ENCODE measurements at regions not wholly inside any gene's neighbourhood (a gene's known extent, or its start where the extent isn't known, plus 50 kb on each side); places are given as distances from the start of the nearest gene placed in this dataset.
A peak's percentile ranks its signal among the peaks of the same experiment; 100 is the strongest.
"Not testable (repeated sequence)": the region's sequence is repeated elsewhere in the genome, so short reads cannot be mapped to it uniquely, and the experiment has no call there.

- no peak for DNase-seq (ENCODE audit: low spot score)
These were observed 292.1 kb upstream of the NRXN1 start for GRCh38 chr2:51324051-51324450.

- DNase-seq (ENCODE audit: low spot score), result no peak
These were observed 290.7 kb upstream of the NRXN1 start for GRCh38 chr2:51322613-51323012.

DNA sequence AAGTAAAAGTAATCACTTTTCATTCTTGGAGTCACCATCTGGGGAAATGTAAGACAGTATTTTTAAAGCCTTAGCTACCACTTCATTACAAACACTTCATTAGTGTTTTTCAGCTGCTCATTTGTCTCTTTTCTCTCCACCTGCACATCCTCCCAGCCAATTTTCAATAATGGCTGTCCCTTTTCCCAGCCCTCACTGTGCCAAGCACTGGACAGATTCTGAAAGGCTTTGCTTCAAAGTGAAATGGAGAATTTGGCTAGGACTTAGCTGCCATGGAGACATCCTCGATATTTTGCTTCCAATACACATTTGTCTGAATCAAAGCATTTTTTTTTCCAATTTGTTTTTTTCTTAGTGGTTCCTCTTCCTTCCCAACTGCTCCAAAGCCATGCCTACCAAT is 272.4 kb upstream of the NRXN1 start:
- no peak for DNase-seq (ENCODE audit: low spot score)

GRCh38 chr2:51301381-51301780 is 269.4 kb upstream of the NRXN1 start:
- no peak for DNase-seq (ENCODE audit: low spot score)

- no peak for DNase-seq (ENCODE audit: low spot score)
These were observed 267.4 kb upstream of the NRXN1 start for GRCh38 chr2:51299370-51299769.

GRCh38 chr2:51297488-51297887 is 265.6 kb upstream of the NRXN1 start:
- DNase-seq (ENCODE audit: low spot score), result no peak

DNA sequence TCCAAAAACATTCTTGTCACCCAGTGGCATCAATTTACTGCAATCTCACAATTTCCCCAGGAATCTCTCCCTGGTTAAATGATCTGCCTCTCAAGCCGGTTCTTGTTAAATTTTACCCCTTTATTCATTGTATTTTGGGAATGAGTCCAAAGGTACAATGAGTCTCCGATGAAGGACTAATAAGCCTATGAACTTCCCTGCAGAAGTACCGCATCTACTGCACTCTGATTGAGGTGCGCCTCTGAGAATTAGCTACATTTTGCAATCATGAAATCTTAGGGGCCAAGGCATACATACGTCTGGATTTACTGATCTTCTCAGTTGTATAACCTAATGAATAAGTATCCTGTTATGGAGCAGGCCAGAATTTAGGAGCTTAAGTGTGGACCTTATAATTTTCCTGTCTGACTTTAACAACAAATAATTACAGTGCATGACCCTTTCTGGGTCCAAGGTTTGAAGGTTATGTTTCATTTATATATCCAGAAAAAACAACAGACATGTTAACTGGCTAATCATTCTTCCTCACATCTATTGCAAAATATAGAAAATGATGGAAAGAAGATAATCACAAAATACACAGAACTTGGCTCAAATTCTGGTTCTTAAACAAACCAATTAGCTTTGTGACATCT is 261.8 kb upstream of the NRXN1 start:
- DNase-seq (ENCODE audit: low spot score), result no peak

GRCh38 chr2:51291762-51292551 is 260.0 kb upstream of the NRXN1 start:
- no peak for DNase-seq (ENCODE audit: low spot score)

DNA sequence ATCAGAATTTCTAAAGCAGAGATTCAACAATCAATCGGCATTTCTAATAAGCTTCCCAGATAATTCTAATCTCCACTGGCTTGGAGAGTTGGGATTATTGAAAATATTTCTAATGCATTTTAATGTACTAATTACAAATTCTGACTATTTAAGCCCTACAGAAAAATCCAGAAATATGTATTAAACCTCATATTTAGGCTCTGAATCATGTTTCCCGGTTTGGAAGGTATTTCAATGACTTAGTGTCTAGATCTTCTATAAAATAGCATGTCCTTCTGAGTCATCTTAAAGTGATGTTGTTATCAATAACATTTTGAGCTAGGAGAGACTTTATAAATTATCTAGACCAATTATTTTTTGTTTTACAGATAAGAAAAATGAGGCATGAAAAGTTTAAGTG is 258.8 kb upstream of the NRXN1 start:
- DNase-seq (ENCODE audit: low spot score), result peak; percentile 2

DNA sequence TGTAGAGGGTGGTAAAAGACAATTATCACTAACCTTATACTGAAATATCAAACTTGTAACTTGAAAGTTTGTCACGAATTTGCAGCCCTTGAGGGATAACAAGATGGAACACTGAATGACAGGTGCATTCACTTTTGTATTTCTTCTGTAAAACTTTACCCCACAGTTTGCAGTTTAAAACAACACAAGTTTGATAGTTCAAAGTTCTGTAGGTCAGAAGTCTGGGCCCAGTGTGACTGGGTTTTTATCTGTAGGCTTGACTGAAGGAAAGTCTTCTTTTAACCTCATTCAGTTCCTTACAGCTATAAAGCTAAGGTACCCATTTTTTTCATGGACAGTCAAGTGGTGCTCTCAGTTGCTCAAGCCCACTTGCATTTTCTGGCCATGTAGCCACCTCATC is 257.1 kb upstream of the NRXN1 start:
- no peak for DNase-seq (ENCODE audit: low spot score)

DNA sequence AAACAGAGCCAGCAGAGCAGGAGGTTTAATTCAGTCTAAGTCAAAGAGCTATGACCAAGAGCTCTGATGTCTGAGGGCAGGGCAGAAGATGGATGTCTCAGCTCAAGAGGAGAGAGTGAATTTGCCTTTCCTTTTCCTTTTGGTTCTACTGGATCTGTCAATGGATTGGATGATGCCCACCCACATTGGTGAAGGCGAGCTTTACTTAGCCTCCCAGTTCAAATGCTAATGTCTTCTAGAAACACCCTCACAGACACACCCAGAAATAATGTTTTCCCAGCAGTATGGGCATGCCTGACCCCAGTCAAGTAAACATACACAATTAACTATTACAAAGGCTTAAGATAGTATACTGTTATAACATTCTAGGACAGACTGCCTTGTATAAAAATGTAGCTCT is 236.3 kb upstream of the NRXN1 start:
- DNase-seq (ENCODE audit: low spot score), result no peak

DNA sequence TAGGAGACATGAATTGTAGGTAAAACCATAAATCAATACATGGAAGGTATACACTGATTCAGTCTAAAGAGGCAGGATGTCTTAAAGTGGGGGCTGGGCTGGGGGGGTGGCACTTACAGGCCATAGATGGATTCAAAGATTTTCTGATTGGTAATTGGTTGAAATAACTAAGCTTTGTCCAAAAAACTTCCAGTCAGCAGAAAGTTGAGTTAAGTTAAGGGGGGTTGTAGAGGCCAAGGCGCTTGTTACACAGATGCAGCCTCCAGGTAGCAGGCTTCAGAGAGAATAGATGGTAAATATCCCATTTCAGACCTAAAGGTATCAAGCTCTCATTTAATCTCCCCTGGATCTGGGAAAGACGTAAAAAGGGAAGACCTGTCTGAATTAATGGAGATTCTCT is 233.6 kb upstream of the NRXN1 start:
- no peak for DNase-seq (ENCODE audit: low spot score)

DNA sequence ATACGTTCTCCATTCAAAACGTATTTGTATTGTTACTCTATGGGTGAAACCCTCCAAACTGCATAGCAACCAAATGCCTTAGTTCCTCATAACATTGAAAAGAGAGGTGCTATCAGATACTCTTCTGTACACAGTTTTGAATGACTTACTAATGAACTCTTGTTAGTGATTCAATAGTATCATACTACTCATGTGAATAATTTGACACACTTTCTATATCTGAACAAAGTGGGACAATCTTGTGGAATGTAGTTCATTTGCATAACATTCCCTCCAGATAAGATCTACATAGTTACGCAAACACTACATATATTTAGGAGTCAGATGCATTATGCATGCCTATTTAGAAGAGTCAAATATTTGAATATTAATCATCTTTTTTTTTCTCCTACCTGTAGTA is 232.0 kb upstream of the NRXN1 start:
- no peak for DNase-seq (ENCODE audit: low spot score)

DNA sequence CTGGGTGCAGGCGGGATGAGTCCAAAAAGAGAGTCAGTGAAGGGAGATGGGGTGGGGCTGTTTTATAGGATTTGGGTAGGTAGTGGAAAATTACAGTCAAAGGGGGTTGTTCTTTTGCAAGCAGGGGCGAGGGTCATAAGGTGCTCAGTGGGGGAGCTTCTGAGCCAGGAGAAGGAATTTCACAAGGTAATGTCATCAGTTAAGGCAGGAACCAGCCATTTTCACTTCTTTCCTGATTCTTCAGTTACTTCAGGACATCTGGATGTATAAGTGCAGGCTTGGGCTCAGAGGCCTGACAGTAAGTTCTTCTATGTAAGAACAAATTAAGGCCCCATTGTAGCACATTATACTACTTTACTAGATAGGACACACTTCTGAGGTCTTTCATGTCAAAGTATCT is 231.2 kb upstream of the NRXN1 start:
- DNase-seq (ENCODE audit: low spot score), result not testable (repeated sequence)

DNA sequence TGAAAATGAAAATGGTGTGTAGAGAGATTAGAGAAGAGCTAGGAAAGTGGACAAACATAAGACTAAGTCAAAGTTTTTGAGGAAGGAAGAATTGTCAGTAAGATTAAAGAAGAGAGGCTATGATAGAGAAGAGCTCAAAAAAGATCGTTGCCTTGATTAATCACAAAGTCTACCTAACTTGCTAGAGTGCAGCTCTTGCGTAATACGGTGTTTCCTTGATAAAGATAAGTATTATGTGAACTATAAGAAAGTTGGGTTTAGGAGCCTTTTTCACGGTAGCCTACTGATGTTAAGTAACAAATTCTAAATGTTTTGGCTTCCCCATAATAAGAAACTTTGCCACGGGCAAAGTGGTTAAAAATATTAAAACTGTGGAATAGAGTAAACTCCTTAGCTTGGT is 226.4 kb upstream of the NRXN1 start:
- DNase-seq (ENCODE audit: low spot score), result no peak

- no peak for DNase-seq (ENCODE audit: low spot score)
These were observed 224.8 kb upstream of the NRXN1 start for GRCh38 chr2:51256736-51257135.

GRCh38 chr2:51251356-51251755 is 219.4 kb upstream of the NRXN1 start:
- no peak for DNase-seq (ENCODE audit: low spot score)

DNA sequence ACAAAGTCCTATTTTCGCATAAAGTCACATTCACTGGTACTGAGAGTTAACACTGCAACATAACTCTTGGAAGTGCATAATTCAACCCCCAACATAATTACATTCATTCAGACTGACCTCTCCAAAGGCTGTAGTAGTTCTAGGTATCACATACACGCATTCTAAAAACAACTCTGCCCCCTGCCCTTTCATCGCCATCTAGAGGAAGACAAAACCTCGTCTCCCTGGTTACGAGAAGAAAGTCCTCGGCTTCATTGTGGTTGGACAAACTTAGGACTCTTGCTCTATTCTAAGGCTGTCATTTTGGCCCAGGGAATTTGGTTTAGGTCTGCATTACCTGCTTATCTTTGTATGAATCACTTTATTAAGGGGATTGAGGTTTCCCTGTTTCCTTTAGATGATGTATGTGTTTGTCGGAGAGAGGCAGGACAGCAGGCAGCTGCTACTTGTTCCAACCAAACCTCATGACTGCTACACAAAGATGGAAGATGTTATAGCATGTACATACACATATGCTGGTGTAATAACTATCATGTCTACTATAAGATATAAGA is 215.4 kb upstream of the NRXN1 start:
- no peak for DNase-seq (ENCODE audit: low spot score)

GRCh38 chr2:51243892-51244535 is 212.1 kb upstream of the NRXN1 start:
- DNase-seq (ENCODE audit: low spot score), result no peak

- no peak for DNase-seq (ENCODE audit: low spot score)
These were observed 205.8 kb upstream of the NRXN1 start for GRCh38 chr2:51237626-51238271.

DNA sequence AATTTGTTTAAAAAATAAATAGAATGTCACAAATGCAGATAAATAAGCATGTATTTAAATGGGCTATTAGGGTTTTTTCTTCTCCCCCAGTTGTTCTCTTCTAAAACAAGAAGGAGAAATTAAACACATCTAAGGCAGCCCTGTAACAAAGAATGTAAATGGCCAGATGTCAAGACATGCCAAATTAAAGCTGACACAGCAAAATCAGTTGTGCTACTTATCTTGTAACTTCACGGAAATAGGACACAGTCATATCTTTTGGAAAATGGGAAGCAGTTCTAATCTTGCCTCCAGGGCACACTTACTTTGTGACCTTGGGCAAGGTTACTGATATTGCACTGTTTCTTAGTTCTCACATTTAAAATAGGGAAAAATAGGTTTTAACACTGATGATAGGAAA is 200.1 kb upstream of the NRXN1 start:
- DNase-seq (ENCODE audit: low spot score), result no peak

DNA sequence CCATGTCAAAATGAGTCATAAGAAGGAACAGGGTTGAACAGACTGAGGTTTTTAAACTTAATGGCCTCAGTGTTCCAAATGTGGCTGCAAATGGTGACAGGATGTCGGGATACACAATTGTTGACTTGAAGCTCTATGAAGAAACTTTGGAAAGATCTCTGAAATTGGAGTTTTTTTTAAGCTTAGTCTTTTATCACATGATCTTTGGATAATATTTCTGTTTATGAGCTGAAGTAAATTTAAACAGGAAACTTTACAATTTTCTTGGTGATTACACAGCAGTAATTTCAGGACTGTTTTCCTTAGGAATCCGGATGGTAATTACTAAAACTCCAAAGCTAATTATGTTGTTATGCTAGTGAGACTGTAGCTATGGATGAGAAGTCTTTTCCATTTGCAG is 199.1 kb upstream of the NRXN1 start:
- no peak for DNase-seq (ENCODE audit: low spot score)

DNA sequence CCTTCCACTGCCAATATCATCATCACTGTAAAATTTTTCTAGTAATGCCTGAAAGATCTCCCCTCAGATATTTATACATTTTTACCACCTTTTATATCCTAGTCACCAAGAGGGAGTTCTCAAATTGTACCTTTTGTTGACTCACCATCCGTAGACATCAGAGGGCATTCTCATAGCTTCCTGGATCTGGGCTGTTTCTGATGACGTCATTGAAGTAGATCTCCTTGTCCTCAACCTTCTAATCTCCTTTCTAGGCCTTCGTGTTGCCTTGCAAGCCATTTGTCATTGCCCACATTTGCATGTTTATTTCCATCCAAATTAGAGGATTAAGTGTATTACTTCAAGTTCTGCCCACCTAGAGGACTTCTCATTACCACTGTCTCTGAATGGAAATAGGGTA is 193.4 kb upstream of the NRXN1 start:
- no peak for DNase-seq (ENCODE audit: low spot score)
